ENCODE measurements at regions not wholly inside any gene's neighbourhood (a gene's known extent, or its start where the extent isn't known, plus 50 kb on each side); places are given as distances from the start of the nearest gene placed in this dataset.
A peak's percentile ranks its signal among the peaks of the same experiment; 100 is the strongest.

DNA sequence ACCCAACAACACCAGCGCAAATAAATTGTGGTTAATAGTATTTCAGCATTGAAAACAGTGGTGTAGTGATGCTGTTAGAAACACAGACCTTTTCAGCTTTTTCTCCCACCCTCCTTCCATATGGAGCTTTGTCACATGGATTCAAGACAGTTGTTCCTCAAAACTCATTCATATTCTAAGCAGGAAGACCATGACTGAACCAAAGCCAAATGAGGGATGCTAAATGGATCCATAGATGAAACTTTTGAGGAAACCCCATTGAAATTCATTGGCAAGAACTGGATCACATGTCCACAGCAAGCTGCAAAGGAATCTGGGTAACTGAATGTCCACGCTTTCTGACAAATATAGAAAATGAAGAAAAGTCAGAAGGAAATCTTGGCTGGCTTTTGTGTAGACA lies 615.1 kb upstream of the NETO1 start:
- Histone ChIP-seq H3K27me3 (ENCODE audit: control insufficient read depth, insufficient read depth, low read length) (no peaks in the 10 kb centered on the region), H3K4me1 (ENCODE audit: control insufficient read depth, extremely low read depth, insufficient read depth, low read length) (no peaks in the 10 kb centered on the region), H2AFZ (ENCODE audit: low read length) (no peak overlapping the region), H3K27ac (ENCODE audit: insufficient read depth, low read length) (no peak overlapping the region), H3K9ac (ENCODE audit: insufficient read depth, low read length) (no peak overlapping the region), H3K4me2 (ENCODE audit: extremely low read depth, insufficient read depth, low read length) (no peak overlapping the region), H4K20me1 (ENCODE audit: control insufficient read depth, extremely low read depth, insufficient read depth, low read length) (no peaks in the 10 kb centered on the region), H3K36me3 (ENCODE audit: control insufficient read depth, insufficient read depth, low read length) (no peaks in the 10 kb centered on the region), H3K9me3 (ENCODE audit: control insufficient read depth, insufficient read depth, low read depth, low read length) (no peaks in the 10 kb centered on the region), H3K4me3 (replicated peaks in 1 of 4; ENCODE audit: control extremely low read depth in 1 of 4, insufficient read depth in 1 of 4, low read depth in 3 of 4, low read length in 4 of 4) (no peak overlapping the region), H3K79me2 (ENCODE audit: control insufficient read depth, insufficient read depth, low read length) (no peaks in the 10 kb centered on the region)
- no peak for TF ChIP-seq EZH2 (IDR thresholded peaks at IDR 0.05; ENCODE audit: low read length, missing control alignments)
- TF ChIP-seq, protein P1, sequence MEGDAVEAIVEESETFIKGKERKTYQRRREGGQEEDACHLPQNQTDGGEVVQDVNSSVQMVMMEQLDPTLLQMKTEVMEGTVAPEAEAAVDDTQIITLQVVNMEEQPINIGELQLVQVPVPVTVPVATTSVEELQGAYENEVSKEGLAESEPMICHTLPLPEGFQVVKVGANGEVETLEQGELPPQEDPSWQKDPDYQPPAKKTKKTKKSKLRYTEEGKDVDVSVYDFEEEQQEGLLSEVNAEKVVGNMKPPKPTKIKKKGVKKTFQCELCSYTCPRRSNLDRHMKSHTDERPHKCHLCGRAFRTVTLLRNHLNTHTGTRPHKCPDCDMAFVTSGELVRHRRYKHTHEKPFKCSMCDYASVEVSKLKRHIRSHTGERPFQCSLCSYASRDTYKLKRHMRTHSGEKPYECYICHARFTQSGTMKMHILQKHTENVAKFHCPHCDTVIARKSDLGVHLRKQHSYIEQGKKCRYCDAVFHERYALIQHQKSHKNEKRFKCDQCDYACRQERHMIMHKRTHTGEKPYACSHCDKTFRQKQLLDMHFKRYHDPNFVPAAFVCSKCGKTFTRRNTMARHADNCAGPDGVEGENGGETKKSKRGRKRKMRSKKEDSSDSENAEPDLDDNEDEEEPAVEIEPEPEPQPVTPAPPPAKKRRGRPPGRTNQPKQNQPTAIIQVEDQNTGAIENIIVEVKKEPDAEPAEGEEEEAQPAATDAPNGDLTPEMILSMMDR (conservative IDR thresholded peaks at IDR 0.05 in 1 of 2, IDR thresholded peaks at IDR 0.05 in 1 of 2; ENCODE audit: low read depth in 1 of 2, low read length in 2 of 2): no peak
- no peak for DNase-seq (ENCODE audit: low read depth in 2 of 2)

DNA sequence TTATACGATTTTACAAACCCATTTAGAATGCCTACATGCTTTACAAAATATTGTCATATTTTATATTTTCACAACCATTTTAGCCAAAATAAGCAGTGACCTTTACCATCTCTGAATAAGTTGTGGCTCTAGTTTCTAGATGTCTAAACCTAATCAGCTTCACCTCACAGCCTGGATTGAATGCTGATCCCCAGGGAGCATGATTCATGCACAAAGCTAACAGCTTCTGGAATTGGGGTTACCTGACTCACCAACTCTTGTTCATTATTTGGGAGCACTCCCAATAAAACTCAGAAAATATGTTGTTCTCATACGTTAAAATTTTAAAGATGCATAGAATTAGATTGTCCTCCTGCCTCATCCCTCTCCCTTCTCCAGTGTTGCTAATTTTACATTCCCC lies 611.7 kb upstream of the NETO1 start:
- TF ChIP-seq, protein P1 (conservative IDR thresholded peaks at IDR 0.05 in 1 of 2, IDR thresholded peaks at IDR 0.05 in 1 of 2; ENCODE audit: low read depth in 1 of 2, low read length in 2 of 2): no peak
- TF ChIP-seq EZH2 (IDR thresholded peaks at IDR 0.05; ENCODE audit: low read length, missing control alignments): no peak
- Histone ChIP-seq H3K36me3 (ENCODE audit: control insufficient read depth, insufficient read depth, low read length) (no peaks in the 10 kb centered on the region), H2AFZ (ENCODE audit: low read length) (no peak overlapping the region), H3K79me2 (ENCODE audit: control insufficient read depth, insufficient read depth, low read length) (no peaks in the 10 kb centered on the region), H3K4me2 (ENCODE audit: extremely low read depth, insufficient read depth, low read length) (no peak overlapping the region), H3K4me3 (replicated peaks in 1 of 4; ENCODE audit: control extremely low read depth in 1 of 4, insufficient read depth in 1 of 4, low read depth in 3 of 4, low read length in 4 of 4) (no peak overlapping the region), H4K20me1 (ENCODE audit: control insufficient read depth, extremely low read depth, insufficient read depth, low read length) (no peaks in the 10 kb centered on the region), H3K9me3 (ENCODE audit: control insufficient read depth, insufficient read depth, low read depth, low read length) (no peaks in the 10 kb centered on the region), H3K27ac (ENCODE audit: insufficient read depth, low read length) (no peak overlapping the region), H3K27me3 (ENCODE audit: control insufficient read depth, insufficient read depth, low read length) (no peaks in the 10 kb centered on the region), H3K9ac (ENCODE audit: insufficient read depth, low read length) (no peak overlapping the region), H3K4me1 (ENCODE audit: control insufficient read depth, extremely low read depth, insufficient read depth, low read length) (no peaks in the 10 kb centered on the region)
- DNase-seq (ENCODE audit: low read depth in 2 of 2): peak; percentile 34 to 45

DNA sequence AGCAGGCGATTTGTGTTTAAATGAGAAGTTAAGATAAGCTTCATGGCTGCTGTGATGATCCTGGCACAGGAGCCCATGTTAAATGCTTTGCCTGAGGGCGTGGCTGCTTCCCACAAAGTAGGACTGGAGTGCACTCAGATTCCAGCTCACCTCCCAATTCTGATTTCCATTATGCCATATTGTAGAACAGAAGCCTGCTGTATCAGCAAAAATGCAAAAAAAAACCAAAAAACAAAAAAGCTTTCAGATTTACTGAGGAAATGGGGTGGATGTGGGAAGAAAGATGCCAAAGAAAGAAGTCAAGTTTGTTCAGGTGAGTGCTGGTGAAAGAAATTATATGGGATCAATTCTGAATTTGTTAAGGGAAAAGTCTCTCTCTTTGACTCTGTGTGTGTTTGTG lies 610.4 kb upstream of the NETO1 start:
- H3K27ac ChIP-seq (ENCODE audit: insufficient read depth, low read length): no peak overlapping the region
- H4K20me1 ChIP-seq (ENCODE audit: control insufficient read depth, extremely low read depth, insufficient read depth, low read length): no peaks in the 10 kb centered on the region
- no peak overlapping the region for H2AFZ ChIP-seq (ENCODE audit: low read length)
- no peak for TF ChIP-seq EZH2 (IDR thresholded peaks at IDR 0.05; ENCODE audit: low read length, missing control alignments)
- TF ChIP-seq, protein P1 (conservative IDR thresholded peaks at IDR 0.05 in 1 of 2, IDR thresholded peaks at IDR 0.05 in 1 of 2; ENCODE audit: low read depth in 1 of 2, low read length in 2 of 2): no peak
- H3K79me2 ChIP-seq (ENCODE audit: control insufficient read depth, insufficient read depth, low read length): no peaks in the 10 kb centered on the region
- H3K9ac ChIP-seq (ENCODE audit: insufficient read depth, low read length): no peak overlapping the region
- H3K9me3 ChIP-seq (ENCODE audit: control insufficient read depth, insufficient read depth, low read depth, low read length): no peaks in the 10 kb centered on the region
- no peak overlapping the region for H3K4me3 ChIP-seq (replicated peaks in 1 of 4; ENCODE audit: control extremely low read depth in 1 of 4, insufficient read depth in 1 of 4, low read depth in 3 of 4, low read length in 4 of 4)
- H3K27me3 ChIP-seq (ENCODE audit: control insufficient read depth, insufficient read depth, low read length): no peaks in the 10 kb centered on the region
- no peaks in the 10 kb centered on the region for H3K4me1 ChIP-seq (ENCODE audit: control insufficient read depth, extremely low read depth, insufficient read depth, low read length)
- DNase-seq (ENCODE audit: low read depth in 2 of 2): no peak
- no peaks in the 10 kb centered on the region for H3K36me3 ChIP-seq (ENCODE audit: control insufficient read depth, insufficient read depth, low read length)
- H3K4me2 ChIP-seq (ENCODE audit: extremely low read depth, insufficient read depth, low read length): no peak overlapping the region

Data from fibroblast of lung (primary cell).